NCI-H1417 treated with DMSO at 0.1 percent for 48 hours (cell line): ENCODE measurements at regions not wholly inside any gene's neighbourhood (a gene's known extent, or its start where the extent isn't known, plus 50 kb on each side); places are given as distances from the start of the nearest gene placed in this dataset.
"Not testable (repeated sequence)": the region's sequence is repeated elsewhere in the genome, so short reads cannot be mapped to it uniquely, and the experiment has no call there.

Experiments used
- DNase-seq: peaks from one replicate; lab custom pipeline; 2025; lab: John Stamatoyannopoulos, UW

DNA sequence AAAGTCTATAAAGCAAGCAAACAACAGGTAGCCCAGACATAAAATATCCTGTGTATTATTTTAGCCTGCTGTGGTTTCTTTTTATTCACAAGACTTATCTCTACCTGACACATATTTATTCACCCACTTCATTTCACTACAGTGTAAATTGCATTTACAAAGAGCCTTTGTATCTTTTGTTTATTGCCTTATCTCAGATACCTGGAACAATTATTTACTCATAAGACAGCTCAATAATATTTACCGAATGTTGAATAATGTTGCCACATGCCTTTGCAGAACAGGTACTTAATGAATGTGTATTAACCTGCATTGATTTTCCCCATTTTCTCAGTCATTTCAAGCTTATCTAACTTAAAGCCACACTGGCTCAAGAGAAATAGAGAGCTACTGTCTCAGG is 603.6 kb downstream of the FBXO15 start:
- no peak for DNase-seq

DNA sequence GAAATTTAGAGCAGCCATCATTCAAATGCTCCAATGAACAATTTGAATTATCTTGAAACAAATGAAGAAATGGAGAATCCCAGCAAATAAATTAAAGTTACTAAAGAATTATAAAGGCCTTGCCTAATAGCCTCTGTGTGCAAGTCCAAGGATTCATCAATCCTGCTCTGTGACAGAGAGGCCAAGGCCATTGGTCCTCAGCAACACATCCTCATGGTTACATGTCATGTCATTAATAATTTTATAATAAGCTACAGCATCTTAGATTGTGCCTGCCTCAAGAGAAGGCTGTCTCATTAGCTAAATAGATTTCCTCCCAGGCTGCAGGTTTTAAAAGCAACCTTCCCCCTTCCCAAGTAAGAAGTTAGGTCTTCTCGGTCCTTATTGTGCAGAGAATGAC is 611.6 kb downstream of the FBXO15 start:
- no peak for DNase-seq

DNA sequence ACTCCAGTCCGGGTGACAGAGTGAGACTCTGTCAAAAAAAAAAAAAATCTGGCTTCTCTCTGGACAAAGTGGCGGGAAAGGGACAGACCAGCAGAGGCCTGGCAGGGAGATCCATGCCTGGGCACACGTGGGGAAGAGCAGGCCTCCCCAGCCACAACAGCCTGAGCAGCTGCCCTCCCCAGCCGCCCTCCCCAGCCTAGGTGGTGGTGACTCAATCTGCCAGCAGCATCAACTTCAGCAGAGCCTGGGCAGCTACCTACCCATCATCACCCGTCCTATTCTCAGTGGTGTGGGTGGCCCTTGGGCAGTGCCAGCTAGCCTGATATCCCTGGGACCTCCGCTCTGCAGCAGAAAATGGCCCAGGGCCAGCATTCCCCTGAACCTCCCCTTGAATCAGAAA is 612.4 kb downstream of the FBXO15 start:
- DNase-seq: no peak

DNA sequence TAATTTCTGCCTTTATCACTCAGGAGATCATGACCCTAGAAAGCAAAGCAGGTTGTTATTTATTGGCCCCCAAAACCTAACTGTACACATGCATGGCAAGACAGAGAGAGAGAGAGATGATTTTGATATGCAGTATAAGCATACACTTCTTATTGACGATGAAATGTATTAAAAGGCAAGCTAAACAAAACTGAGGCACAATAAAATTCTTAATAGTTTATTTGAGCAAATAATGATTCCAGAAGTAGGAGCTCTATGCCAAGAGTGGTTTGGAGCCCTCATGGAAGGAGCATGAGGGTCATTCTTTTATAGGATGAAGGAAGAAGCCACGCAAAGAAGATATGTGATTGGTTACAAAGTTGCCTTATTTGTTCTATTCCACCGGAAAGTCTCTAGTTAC is 616.0 kb downstream of the FBXO15 start:
- no peak for DNase-seq

DNA sequence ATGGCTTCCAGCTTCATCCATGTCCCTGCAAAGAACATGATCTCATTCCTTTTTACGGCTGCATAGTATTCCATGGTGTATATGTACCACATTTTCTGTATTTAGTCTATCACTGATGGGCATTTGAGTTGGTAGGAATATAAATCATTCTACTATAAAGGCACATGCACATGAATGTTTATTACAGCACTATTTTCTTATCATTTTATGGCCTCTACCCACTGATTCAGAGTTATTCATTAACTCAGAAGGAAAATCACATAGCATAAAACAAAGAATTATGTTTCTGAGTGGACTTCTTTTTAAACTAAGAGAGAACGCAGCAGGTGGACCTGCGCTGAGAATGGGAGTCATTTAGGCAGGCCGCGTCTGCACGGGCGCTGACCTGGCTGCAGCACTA is 619.6 kb downstream of the FBXO15 start:
- DNase-seq: no peak

DNA sequence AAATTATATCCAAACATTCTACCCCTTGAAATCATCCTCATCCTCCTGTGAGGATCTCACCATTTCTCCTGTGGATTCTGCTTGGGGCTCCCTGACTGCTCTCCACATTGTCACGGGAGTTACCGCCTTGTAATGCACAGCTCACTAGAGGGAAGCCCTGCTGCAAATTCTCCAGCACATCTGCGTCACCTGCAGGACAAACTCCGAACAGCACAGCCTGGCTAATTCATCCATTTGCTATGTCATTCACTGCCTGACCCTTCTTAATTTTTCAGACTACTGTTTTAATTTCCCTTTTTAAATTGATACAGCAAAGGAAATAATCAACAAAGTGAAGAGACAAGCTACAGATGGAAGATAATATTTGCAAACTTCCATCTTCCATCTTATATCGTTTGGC is 627.4 kb downstream of the FBXO15 start:
- no peak for DNase-seq

DNA sequence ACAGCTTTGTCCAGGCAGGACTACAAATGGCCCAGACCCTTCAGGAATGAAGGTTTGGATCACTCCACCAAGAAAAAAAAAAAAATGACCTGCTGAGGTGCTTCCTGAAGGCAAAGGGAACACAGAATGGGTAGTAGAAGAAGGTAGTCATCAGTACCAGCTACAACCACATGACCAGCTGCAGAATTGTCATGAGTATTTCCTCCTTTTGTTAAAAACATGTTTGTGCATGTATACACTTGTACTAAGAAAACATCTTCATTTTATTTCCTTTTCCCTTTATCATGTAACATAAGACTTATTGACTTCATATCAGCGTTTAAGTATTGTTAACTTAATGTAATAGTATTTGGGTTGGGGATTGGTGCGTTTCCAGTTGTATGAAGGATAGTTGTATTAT is 631.6 kb downstream of the FBXO15 start:
- DNase-seq: not testable (repeated sequence)

DNA sequence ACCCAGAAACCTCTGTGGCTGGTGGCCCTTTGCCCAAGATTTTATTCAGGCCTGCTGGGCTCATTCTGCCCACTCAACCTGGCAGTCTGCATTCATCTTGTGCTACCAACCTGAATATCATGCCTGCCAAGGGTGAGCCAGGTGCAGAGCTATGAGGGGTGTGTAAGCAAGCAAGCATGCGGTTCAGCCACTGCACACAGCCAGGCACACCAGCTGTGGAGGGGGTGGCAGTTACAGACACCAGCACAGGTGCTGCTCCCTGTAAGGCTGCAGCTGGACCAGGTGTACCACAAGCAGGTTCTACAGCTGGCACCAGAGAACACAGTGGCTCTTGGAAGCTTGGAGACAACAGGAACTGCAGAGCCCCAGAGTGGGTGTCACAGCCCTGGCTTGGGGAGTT is 633.2 kb downstream of the FBXO15 start:
- DNase-seq: no peak

DNA sequence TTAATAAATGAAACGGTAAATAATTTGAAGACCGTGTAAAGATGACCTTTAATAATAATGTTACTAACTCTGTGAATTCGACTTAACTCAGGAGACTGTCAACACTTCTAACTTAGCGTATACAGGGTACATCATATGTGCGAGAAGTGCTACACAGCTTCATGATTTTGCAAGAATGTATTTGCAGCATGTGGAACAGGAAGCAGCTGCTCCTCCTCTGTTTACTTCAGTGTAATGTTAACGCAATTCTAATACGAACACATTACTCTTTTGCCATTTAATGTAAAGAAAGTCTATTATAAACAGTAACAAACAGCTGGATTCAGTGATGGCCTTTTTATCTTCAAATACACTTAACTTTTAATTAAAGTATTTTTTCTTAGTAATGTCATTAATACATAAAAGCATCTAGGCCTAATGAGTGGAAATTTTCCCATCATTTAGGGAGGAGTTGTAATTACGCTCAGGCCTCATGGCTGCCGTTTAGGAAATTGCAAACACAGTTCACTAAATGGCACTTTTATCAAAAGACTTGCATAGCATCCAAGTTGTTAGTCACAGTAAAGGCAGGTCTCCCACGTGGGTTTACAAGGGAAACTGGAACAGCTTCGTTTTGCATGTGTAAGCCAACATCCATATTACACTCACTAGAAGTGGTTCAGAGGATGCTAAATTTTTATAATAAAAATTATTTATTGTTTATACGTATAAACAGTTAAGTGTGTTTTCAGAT is 635.7 kb downstream of the FBXO15 start:
- no peak for DNase-seq

DNA sequence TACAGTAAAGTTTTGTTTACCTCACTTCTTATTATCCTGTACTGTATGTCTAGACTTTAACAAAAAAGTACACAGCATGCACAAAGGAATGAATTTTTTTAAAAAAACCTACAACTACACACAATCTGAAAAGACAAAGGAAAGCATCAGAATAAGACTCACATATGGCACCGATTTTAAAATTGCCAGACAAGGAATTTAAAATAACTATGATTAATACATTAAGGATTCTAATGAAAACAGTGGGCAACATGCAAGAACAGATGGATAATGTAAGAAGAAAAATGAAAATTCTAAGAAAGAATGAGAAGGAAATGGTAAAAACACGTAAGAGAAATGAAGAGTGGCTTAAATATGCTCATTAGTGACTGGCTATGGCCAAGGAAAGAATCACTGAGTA is 638.2 kb downstream of the FBXO15 start:
- no peak for DNase-seq

DNA sequence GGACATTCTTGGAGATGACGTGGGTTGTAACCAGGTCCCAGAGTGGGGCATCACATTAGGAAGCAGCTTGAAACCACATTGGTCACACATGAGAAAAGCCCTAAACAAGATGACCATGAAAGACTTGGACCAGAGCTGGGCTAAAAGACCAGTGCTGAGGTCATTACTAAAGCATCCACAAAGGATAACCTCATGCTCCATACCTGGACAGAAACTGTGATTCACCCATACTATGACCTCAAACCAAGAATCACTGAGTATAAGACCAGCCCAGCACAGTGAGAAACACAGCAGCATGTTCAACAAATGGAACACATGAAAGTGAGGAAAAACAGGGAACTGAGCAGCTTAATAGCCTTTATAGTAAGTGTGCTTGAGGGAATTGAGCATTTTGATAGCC is 635.5 kb upstream of the NETO1 start:
- DNase-seq: no peak

DNA sequence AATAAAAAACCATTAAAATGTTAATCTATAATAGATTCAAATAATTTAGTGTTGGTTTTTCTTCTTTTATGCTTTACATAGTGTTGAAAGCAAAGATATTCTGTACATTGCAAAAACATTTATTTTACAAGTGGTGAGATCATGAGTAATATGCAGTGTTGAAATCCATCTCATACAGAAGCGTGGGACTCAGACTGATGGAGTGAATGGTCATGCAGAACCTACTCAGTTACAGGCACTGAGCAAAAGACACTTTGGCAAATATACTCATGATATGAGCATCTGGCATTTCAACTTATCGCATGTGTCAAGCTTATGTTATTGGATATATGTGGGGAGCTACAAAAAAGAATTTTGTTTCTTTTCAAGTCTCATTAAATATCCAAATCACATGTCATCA is 620.2 kb upstream of the NETO1 start:
- no peak for DNase-seq

DNA sequence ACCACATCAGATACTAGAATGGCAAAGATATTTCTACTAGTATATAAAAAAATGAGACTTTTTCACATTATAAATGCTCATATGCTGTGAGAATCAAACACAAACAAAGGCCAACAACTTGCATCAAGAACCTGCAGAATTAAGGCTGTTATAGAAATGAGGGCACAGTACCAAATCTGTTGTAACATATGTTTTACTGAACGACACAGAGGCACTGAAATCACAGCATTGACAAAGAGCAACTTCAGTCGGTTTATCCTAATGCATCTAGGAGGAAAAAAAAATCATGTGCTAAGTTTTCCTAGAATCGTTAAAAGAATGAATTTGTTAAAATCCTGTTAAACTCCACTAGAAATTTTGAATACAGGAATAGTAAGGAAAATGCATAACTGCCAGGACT is 617.4 kb upstream of the NETO1 start:
- no peak for DNase-seq

DNA sequence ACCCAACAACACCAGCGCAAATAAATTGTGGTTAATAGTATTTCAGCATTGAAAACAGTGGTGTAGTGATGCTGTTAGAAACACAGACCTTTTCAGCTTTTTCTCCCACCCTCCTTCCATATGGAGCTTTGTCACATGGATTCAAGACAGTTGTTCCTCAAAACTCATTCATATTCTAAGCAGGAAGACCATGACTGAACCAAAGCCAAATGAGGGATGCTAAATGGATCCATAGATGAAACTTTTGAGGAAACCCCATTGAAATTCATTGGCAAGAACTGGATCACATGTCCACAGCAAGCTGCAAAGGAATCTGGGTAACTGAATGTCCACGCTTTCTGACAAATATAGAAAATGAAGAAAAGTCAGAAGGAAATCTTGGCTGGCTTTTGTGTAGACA is 615.1 kb upstream of the NETO1 start:
- DNase-seq: no peak

DNA sequence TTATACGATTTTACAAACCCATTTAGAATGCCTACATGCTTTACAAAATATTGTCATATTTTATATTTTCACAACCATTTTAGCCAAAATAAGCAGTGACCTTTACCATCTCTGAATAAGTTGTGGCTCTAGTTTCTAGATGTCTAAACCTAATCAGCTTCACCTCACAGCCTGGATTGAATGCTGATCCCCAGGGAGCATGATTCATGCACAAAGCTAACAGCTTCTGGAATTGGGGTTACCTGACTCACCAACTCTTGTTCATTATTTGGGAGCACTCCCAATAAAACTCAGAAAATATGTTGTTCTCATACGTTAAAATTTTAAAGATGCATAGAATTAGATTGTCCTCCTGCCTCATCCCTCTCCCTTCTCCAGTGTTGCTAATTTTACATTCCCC is 611.7 kb upstream of the NETO1 start:
- DNase-seq: no peak

DNA sequence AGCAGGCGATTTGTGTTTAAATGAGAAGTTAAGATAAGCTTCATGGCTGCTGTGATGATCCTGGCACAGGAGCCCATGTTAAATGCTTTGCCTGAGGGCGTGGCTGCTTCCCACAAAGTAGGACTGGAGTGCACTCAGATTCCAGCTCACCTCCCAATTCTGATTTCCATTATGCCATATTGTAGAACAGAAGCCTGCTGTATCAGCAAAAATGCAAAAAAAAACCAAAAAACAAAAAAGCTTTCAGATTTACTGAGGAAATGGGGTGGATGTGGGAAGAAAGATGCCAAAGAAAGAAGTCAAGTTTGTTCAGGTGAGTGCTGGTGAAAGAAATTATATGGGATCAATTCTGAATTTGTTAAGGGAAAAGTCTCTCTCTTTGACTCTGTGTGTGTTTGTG is 610.4 kb upstream of the NETO1 start:
- no peak for DNase-seq

DNA sequence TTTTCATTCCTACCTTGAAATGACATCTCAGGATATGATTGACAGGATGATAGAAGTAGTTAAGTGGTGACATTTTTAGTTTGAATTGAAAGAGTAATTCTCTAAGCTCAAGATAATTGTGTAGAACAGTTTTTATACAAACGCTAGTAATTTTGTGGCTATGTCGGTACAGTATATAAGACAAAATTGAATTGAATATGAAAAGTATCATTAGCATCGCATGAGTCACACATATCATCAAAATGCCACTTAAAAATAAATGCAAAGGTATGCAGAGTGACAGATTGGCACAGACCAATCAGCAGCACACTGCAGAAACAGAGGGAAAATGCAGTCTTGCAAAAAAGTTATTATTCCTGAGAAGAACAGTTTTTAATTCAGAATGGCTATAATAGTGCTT is 608.2 kb upstream of the NETO1 start:
- DNase-seq: no peak

DNA sequence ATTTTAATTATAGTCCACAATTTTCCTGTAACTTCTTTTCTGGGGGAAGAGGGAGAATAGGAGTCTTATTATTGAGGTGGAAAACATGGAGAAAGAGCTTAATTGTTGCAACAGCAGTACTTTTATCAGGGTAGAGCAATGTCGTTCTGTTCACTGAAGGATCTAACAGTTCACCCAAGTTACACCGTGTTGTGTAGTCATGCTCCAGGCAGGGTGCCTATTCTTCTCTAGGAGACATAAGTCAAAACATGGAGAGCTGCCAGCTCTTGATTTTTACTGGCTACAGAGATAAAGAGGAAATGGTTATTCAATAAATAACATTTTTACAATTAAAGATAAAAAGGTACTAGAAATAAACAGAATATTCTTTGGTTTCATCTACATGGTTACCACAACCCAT is 594.3 kb upstream of the NETO1 start:
- DNase-seq: no peak

DNA sequence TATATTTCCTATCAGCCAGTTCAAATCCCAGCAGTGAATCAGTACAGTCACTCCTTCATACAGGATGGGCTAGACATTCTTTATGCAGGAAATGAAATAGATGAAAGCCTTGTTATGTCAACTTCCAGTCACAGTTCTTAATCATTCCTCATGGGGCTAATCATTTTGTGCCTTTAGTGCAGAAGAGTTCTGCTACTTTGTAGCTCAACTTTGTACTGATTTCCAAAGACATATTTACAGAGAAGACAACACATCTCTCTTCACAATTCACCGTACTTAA is 593.9 kb upstream of the NETO1 start:
- no peak for DNase-seq

DNA sequence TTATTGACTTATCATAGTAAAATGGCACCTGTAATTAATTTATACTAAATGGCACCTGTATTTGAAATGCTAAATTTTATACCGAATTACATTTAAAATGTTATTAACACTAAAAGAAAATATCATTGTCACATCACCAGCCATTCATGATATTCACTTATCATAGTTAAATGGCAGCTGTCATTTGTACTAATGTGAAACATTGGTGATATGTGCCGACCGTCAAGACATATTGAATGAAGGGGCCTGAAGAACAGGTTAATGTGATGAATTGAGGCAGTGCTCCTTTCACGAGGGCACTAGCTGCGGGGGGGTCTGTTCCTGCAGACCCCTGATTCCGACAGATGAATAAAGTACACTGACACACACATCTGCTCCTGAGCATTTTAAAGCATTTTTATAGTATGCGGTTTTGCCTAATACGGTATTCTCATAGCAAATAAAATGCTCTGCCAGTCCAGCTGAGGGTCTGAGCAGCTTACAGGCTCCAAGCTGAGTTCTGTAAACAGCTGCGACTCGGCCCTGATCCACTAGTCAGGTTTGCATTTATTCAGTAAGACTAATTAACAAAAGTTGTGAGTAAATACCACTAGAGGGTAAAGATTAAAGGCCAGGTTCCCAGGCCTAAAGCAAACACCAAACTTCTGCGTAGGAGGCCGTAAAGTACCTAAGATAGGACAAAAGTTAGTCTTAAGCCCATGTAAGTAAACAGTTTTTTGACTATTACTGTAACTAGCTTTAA is 593.4 kb upstream of the NETO1 start:
- no peak for DNase-seq

DNA sequence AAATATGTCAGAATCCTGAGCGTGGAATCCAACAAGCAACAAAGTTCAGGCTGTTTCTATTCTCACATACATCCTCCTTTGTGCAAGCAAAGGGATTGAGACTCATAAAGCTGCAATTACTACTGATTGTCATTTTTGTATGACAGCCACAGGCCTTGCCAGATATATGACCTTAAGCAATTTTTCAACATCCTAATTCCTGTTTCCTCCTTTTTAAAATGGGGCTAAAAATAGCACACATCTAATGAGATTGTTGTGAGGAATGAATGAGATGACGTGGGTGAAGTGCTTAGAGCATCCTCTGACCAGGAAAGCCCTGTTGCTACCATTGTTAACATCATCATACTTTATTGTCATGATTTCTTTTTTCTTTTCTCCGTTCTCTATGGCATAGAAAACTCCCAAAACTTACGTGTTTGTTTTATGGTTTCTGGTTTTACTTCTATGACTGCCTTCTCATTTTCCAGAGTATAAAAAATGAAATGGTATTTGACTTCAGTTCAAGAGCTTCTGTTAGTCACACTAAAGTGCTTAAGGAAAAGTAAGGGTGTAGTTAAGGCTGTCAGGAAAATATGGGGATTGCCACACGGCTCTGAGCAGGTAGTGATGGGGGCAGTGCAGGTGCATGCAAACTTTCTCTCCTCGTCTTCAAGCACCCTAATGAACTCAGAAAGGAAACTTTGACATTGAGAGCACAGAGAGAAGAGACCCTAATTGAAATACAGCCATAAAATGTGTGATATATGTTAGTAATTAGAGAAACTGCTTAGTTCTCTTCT is 590.6 kb upstream of the NETO1 start:
- DNase-seq: no peak

DNA sequence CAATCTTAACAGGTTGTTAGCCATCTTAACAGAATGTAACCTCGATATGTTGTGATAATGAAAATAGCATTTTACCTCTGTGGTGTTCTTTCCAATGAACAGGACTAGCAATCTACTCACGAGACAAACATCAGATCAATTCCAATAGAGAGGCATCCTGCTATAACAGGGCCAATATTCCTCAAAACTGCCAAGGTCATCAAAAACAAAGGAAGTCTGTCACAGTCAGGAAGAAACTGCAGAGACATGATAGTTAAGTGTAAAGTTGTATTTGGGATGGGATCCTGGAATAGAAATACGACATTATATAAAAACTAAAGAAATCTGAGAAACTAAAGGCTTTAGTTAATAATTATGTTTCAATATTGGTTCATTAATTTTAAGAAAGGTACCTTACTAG is 588.9 kb upstream of the NETO1 start:
- DNase-seq: no peak

DNA sequence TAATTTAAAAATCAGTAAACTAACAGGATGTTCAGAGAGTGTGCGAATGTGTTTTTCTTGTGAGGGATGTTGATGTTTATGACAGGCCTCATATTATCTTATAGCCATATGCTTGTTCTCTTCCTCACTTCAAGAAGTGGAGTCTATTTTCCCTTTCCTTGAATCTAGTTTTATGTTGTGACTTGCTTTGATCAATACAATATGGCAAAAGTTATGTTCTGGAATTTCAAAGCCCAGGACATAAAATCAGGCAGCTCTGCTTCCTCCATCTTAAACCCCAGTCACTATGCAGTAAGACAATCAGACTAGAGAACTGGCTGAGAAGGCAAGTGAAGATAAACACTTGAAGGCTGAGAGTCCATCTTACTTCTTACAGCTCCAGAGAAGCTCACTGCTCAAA is 585.1 kb upstream of the NETO1 start:
- DNase-seq: no peak
